ENCODE measurements at regions not wholly inside any gene's neighbourhood (a gene's known extent, or its start where the extent isn't known, plus 50 kb on each side); places are given as distances from the start of the nearest gene placed in this dataset.

DNA sequence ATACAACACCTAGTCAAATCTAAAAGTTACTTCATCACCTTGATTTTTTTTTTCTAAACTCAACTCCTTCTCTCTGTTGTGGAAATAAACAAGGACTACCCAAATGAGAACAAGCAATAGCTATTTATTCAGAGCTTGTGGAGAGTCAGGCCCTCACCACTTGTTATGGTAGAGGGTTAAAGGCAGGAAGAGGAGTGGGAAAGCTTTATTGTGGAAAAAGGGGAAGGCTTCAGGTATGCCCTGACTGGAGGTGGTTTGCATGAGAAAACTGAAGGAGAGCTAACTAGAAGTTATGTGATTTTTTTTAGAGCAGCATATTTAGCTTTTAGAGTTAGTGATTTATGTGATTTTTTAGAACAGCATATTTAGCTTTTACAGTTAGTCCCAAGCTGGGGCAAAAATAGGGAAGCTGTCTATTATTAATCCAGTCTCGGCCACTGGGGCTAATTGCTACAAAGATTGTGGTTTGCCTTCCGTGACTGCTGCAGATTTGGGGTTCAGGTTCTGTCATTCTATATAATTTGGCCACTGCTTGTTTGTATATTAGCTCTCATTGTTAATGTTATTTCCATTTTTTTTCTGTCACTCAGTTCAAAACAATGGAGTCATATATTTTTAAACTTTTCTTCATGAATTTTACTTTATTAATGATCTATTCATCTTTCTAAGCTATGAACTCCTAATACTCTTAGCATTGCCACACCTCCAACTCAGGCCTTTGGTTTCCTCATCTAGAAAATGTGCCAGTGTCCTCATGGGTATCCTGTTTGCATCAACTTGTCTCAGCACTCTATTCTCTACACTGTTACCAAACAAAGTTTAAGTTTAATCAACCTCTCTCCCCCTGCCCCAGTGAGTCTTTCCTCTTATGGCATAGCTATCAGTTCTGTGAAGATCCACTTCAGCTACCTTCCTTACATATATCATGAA is 713.0 kb downstream of the BRINP3 start:
- intact Hi-C loops (cut with micrococcal nuclease; ENCODE audit: unreplicated experiment): no loop called here
- ChIA-PET CTCF (no interaction called here), POLR2A (ENCODE audit: unreplicated experiment) (no interaction called here)
- Histone ChIP-seq H3K79me2 (ENCODE audit: low read depth) (no peaks in the 10 kb centered on the region), H3K27me3 (ENCODE audit: insufficient read depth, low read depth) (no peaks in the 10 kb centered on the region), H3K36me3 (ENCODE audit: low read depth) (no peaks in the 10 kb centered on the region), H4K20me1 (ENCODE audit: insufficient read depth) (no peaks in the 10 kb centered on the region), H3F3A (ENCODE audit: insufficient read depth, low read depth) (no peaks in the 10 kb centered on the region), H3K27ac (no peak overlapping the region), H3K4me2 (no peak overlapping the region), H3K4me3 (no peak overlapping the region), H3K9me3 (ENCODE audit: insufficient read depth, low read depth) (no peaks in the 10 kb centered on the region; the same call in 1 of the 2 replicates), H2AFZ (no peak overlapping the region), H3K9me2 (ENCODE audit: insufficient read depth) (0 out of 2 replicates have a peak, but pooled peaks cover 2% of the 10 kb centered on the region), H3K4me1 (replicated peaks; ENCODE audit: insufficient read depth) (no peaks in the 10 kb centered on the region)
- TF ChIP-seq, protein P1, sequence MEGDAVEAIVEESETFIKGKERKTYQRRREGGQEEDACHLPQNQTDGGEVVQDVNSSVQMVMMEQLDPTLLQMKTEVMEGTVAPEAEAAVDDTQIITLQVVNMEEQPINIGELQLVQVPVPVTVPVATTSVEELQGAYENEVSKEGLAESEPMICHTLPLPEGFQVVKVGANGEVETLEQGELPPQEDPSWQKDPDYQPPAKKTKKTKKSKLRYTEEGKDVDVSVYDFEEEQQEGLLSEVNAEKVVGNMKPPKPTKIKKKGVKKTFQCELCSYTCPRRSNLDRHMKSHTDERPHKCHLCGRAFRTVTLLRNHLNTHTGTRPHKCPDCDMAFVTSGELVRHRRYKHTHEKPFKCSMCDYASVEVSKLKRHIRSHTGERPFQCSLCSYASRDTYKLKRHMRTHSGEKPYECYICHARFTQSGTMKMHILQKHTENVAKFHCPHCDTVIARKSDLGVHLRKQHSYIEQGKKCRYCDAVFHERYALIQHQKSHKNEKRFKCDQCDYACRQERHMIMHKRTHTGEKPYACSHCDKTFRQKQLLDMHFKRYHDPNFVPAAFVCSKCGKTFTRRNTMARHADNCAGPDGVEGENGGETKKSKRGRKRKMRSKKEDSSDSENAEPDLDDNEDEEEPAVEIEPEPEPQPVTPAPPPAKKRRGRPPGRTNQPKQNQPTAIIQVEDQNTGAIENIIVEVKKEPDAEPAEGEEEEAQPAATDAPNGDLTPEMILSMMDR (conservative IDR thresholded peaks at IDR 0.05): no peak
- TF ChIP-seq EZH2 (IDR thresholded peaks at IDR 0.05; ENCODE audit: low read depth): no peak
- no TSS peak for BruUV-seq (replicated peaks)
- DNase-seq: no peak

GRCh38 chr1:189769448-189769847 is 708.2 kb downstream of the BRINP3 start:
- Histone ChIP-seq H3K4me3 (no peak overlapping the region), H3F3A (ENCODE audit: insufficient read depth, low read depth) (no peaks in the 10 kb centered on the region), H3K4me2 (no peak overlapping the region), H3K9me3 (ENCODE audit: insufficient read depth, low read depth) (no peaks in the 10 kb centered on the region), H3K4me1 (replicated peaks; ENCODE audit: insufficient read depth) (no peaks in the 10 kb centered on the region), H4K20me1 (ENCODE audit: insufficient read depth) (no peaks in the 10 kb centered on the region), H3K36me3 (ENCODE audit: low read depth) (no peaks in the 10 kb centered on the region), H2AFZ (no peak overlapping the region), H3K79me2 (ENCODE audit: low read depth) (no peaks in the 10 kb centered on the region), H3K27me3 (ENCODE audit: insufficient read depth, low read depth) (no peaks in the 10 kb centered on the region), H3K9me2 (ENCODE audit: insufficient read depth) (peaks cover 7% of the 10 kb centered on the region; the same call in 1 of the 2 replicates), H3K27ac (no peak overlapping the region)
- POLR2A ChIA-PET (ENCODE audit: unreplicated experiment): no interaction called here
- no TSS peak for BruUV-seq (replicated peaks)
- intact Hi-C loops (cut with micrococcal nuclease; ENCODE audit: unreplicated experiment): no loop called here
- TF ChIP-seq EZH2 (IDR thresholded peaks at IDR 0.05; ENCODE audit: low read depth): no peak
- TF ChIP-seq, protein P1 (conservative IDR thresholded peaks at IDR 0.05): no peak
- CTCF ChIA-PET: no interaction called here
- no peak for DNase-seq

DNA sequence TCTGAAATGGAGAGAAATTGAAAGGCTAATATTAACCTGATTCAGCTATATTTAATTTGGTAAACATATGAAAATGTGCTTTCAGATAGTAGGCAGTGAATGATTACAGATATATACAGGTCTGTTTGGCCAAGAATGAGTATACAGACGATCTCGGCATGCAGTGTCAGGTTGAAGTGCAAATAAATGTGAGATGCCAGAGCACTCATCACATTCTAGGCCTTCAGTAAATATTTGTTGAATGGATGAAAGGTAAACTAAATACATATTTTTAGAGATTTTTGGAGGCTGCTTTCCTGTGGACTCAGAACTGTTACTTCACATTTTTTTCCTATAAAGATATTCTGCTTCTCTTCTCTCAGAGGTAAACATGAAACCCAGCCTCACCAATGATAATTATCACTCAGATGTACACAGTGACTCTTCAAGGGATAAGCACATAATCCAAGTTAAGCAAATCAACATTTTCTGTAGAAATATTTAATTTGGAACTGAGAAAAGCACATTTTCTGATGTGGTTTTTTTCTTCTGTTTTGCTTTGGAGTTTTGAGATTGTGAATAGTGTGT is 702.9 kb downstream of the BRINP3 start:
- Histone ChIP-seq H3K79me2 (ENCODE audit: low read depth) (no peaks in the 10 kb centered on the region), H3K9me3 (ENCODE audit: insufficient read depth, low read depth) (no peaks in the 10 kb centered on the region), H3K27me3 (ENCODE audit: insufficient read depth, low read depth) (no peaks in the 10 kb centered on the region), H3K4me3 (no peak overlapping the region), H3K4me2 (no peak overlapping the region), H2AFZ (no peak overlapping the region), H4K20me1 (ENCODE audit: insufficient read depth) (no peaks in the 10 kb centered on the region), H3K36me3 (ENCODE audit: low read depth) (no peaks in the 10 kb centered on the region), H3F3A (ENCODE audit: insufficient read depth, low read depth) (no peaks in the 10 kb centered on the region), H3K27ac (no peak overlapping the region), H3K9me2 (ENCODE audit: insufficient read depth) (peaks cover 4% of the 10 kb centered on the region; the same call in 1 of the 2 replicates), H3K4me1 (replicated peaks; ENCODE audit: insufficient read depth) (no peaks in the 10 kb centered on the region)
- BruUV-seq (replicated peaks): no TSS peak
- TF ChIP-seq EZH2 (IDR thresholded peaks at IDR 0.05; ENCODE audit: low read depth): no peak
- TF ChIP-seq, protein P1 (conservative IDR thresholded peaks at IDR 0.05): no peak
- CTCF ChIA-PET: no interaction called here
- intact Hi-C loops (cut with micrococcal nuclease; ENCODE audit: unreplicated experiment): no loop called here
- no peak for DNase-seq
- POLR2A ChIA-PET (ENCODE audit: unreplicated experiment): no interaction called here

Measured in PC-9 (cell line).